Endothelial cell of hepatic sinusoid (primary cell): ENCODE measurements at regions not wholly inside any gene's neighbourhood (a gene's known extent, or its start where the extent isn't known, plus 50 kb on each side); places are given as distances from the start of the nearest gene placed in this dataset.
"Not testable (repeated sequence)": the region's sequence is repeated elsewhere in the genome, so short reads cannot be mapped to it uniquely, and the experiment has no call there.

ENCODE experiments used
- in situ Hi-C: cut with HindIII; loops from 2 replicates; pipeline ENCODE4 v1.10.0; 2017; ENCODE audit warnings: low sequenced_read_pairs

DNA sequence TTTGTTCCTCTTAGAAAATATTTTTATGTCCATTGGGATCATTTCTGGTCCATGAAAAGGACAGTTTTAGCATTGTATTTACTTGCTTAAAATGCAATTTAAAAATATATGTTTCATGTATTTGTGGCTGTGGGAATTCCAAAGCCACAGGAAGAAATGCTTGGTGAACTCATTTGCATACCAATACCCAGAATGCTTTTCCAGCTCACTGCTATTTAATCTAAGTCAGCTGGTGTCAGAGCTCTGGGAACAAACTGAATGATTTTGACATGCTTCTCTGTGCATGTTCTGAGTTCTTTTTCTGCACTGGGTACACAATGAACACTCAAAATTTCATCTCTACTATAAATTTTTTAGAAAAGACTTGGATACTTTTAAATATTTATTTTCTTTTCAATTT is 482.8 kb upstream of the ARRDC3 start:
- in situ Hi-C loops, result no loop called here

DNA sequence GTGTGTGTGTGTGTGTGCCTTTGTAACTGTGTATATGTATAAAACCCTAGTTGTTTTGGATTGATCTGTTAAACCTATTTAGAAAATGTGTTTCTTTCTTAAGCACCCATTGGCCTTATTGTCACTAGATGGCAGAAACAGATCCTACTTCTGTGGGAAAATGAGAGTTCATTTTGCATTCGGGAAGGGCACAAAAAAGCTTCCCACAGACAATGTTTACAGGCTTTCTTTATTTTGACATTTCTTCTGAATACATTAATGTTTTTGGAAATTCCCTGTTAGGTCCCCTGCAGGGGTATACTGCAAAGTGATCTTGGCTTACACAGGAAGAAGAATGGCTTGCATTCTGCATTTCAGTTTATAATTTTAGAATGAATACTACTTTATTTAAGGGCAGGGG is 481.8 kb upstream of the ARRDC3 start:
- in situ Hi-C loops, result no loop called here

DNA sequence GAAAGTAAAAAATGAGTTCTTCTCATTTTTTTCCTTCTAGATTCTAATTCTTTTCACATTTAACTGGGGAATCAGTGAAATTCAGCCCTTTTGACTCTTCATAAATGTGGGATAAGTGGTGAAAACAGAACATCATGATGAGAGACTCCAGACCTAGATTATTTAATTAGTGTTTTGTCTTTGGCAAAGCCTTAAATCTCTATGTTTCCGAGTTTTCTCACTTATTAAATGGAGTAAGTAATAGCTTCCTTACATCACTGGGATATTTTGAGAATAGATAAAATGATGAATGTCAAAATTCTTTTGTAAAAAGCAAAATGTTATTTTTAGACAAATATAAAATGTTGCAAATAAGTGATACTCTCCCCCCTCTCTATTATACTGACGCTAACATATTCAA is 468.6 kb upstream of the ARRDC3 start:
- in situ Hi-C loops, result no loop called here

DNA sequence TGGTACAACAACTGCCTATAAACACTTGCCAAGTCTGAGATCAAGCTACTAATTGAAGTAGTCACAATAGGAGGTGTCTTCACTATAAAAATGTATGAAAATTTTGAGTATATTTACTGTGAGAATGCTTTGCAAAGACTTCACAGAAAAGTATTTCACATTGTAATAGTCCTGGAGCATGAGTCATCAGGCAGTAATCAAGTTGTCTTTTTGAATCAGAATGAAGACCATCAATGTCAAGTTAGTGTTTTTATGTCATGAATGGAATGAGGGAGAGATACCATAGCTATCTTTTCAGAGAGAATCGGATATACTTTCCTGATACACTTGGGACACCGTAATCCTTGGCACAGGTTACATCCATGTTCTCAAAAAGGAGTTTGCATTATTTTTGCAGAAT is 466.9 kb upstream of the ARRDC3 start:
- in situ Hi-C loops, result no loop called here

DNA sequence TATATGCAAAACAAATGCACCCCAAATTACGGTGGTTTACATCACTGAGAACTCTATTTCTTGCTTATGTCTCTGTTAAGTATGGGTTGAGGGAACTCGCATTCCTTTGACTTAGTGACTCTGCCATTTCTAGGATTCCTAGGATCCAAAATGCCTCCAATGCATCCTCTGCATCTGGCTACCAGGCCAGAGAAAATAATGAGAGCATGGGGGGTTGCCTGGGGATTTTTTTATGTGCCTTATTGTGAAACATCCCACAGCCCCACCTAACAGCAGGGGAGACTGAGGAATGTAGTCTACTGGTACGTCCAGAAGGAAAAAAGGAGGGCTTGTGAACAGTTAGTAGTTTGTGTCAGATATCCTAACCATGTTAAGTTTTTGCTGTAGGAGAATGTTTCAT is 466.0 kb upstream of the ARRDC3 start:
- in situ Hi-C loops, result no loop called here

DNA sequence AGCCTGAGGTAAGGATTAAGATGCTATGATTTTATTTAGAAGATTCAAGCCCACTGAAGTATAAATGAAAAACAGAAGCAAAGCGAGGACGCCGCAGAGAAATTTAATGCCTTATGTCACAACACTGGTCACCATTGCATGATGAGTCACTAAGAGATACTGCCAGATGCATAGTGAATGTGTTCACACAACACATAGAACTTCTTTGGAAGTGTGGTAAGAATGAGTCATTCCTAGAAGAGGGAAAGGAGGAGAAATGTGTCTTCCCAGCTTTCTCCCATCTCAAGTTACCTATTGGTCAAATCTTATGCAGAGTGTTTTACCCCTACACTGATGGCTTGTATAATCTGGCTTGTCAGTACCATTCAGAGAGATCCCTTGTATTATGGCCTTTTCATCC is 465.3 kb upstream of the ARRDC3 start:
- in situ Hi-C loops, result no loop called here

DNA sequence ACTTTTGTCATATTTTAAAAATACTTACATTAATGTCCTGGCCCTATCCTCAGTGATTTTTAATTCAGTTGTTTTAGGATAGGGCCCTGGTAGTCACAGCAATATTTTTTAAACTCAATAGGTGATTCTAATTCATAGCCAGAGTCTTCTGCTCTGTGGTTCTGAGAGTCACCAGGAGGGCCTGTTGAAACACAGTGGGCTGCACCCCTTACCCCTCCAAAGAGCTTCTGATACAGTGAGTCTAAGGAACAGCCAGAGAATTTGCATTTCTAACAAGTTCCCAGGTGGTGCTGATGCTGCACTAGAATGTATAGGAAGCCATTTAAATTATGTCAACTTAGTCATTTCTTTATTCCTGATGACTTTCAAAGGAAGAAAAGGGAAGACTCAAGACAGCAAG is 458.3 kb upstream of the ARRDC3 start:
- in situ Hi-C loops, result no loop called here

DNA sequence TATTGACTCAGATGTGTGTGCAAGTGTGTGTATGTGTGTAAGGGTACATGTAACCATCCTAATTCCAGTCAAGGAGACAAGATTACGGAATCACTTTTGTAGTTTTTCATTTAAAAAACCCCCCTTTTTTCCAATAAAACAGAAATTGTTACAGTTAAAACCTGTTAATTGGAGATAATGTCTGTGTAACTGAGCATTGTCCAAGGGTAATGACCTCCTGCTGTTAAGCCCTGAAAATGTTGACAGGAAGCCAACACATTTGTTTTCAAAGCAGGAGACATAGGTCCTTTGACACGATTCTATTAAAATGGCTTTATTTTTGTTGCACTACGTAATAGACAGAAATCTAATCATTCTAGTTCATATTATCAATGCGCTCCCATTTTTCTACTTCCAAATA is 457.3 kb upstream of the ARRDC3 start:
- in situ Hi-C loops, result no loop called here

DNA sequence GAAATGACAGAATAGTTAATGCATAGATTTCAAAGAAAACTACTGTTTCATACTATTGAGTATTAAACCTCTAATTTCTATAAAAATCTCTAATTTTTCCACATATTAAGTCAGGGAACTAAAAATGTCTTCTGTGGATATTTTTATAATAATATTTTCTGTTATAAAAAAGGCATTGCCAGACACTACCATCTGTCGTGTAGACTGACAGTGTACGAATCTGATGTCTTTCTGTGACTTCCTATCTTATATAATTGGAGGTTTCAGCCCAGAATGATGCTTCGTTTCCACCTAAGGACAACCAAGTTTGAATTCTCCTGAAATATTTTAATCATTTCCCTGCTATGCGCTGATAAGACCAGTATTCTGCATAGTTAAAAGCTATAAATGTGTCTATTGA is 456.6 kb upstream of the ARRDC3 start:
- in situ Hi-C loops, result no loop called here

DNA sequence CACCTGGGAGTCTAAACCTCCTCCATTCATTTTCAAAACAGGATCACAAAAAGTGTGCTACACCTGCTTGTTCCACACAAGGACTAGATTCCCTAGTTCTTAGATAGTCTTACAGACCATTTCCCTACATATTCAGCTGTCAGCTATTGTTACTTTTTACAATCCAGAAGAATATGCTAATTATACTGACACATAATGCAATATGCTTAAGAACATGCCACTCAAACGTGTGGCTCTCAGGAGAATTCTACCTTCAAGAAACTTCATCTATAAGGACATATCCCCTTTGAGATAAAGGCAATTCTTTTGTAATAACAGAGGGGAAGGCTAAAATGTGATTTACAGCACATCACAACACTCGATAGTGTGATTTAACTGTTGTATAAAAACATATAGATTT is 456.1 kb upstream of the ARRDC3 start:
- in situ Hi-C loops, result no loop called here

DNA sequence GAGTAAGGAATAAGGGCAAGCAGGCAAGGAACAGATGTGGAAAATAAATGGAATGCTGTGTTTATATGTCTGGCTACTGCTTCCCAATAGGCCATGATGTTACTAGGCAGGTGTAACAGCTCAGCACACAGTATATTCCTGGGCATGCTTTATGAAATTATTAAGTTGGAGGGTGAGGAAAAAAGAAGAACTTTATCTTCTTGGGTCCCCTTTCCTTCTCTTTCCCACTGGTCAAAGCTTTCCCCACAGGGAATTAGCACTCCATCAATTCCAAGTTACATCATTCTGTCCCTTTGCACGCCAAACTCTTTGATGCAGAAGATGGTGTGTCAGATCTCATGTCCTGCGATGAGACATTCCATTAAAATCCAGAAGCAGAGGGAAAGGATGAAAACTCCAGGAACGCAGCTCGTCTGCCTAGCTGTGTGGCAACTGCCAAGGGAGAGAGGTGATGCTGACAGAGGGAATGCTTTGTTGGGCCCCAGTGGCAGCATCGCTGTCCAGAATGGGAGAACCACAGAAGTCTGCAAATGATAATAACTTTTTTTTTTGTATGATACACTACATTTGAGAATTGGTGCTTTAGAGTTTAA is 447.3 kb upstream of the ARRDC3 start:
- in situ Hi-C loops, result no loop called here

DNA sequence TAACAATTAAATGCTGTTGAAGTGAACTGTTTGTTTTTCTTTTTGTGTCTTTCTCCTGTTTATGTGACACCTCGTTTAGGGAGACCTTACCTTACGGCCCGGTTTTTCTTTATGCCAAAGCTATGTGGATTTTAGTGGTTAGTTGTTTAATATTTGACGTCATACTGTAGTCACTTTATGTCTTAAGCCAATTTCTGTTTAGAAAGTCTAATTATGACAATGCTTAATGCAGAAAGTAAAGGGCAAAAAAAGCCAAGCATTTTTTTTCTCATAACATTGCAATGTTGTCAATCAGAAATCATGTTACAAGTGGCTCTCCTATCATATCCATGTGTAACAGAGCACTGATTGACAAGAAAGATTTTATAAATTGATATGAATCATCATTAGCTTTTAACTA is 442.5 kb upstream of the ARRDC3 start:
- in situ Hi-C loops, result no loop called here

DNA sequence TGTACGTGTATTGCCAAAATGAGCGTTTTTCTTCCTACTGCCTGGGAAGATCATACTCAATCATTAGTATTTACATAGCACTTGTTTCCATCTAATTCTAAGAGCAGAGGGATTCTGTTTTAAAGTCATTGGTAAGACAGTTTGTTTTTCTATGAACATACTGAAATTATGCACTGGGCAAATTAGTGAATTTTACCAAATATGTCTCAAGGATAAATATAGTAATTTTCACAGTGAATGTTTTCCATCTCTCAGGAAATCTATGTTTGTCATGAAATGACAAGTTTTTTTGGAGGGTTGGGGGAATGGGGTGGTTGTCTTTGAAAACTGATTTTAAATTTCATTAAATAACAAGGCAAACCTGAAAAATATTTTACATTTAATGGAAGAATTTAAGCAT is 441.3 kb upstream of the ARRDC3 start:
- in situ Hi-C loops, result no loop called here

DNA sequence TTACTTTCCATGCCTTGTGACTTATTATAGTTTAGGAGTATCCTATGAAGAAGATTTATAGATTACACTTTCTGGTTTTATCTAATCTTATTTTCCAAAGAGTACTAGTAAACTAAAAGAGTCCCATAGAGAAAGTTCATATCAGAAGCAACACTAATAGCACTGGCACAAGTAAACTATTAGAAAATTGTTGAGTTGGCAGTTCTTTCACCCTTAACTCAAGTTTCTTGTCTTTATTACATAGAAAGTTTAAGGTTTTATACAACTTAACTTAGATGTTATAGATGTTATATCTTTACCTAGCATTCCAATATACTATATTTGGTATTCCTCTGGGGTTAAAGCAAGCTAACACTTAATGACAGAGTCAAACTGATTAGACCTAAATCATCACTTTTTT is 437.8 kb upstream of the ARRDC3 start:
- in situ Hi-C loops, result no loop called here

DNA sequence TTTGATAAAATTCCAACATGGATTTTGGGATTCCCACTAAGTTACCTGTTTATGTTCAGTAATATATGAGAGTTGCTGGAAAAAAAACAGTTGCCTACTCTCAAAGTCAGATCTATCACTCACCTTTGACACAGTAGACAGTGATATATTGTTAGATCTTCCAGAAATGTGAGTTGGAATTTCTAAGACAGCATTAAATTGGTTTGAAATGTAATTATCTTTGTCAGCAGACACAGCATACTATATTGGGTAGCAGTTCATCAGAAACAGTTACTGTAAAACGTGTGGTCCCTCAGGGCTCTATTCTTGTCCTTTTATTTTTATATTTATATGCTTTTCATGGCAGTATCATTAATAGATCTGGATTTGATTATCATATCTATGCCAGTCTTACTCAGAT is 433.6 kb upstream of the ARRDC3 start:
- in situ Hi-C loops, result no loop called here

DNA sequence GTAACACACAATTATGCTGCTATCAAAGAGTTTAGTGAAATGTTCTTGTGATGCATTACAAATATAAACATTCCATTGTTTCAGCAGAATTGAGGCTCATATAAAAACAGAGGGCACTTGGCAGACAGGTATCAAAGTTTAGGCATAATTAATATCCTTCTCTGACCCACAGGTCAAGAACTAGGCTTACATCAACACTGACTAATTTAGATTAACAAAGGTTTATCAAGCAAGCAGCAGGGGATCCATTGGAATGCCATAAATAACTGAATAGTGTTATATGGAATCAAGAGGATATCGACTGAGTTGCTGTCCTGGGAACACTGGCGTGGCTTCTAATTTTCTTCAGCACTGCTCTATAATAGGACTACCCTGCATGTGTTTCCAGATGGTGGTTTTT is 414.5 kb upstream of the ARRDC3 start:
- in situ Hi-C loops, result no loop called here

DNA sequence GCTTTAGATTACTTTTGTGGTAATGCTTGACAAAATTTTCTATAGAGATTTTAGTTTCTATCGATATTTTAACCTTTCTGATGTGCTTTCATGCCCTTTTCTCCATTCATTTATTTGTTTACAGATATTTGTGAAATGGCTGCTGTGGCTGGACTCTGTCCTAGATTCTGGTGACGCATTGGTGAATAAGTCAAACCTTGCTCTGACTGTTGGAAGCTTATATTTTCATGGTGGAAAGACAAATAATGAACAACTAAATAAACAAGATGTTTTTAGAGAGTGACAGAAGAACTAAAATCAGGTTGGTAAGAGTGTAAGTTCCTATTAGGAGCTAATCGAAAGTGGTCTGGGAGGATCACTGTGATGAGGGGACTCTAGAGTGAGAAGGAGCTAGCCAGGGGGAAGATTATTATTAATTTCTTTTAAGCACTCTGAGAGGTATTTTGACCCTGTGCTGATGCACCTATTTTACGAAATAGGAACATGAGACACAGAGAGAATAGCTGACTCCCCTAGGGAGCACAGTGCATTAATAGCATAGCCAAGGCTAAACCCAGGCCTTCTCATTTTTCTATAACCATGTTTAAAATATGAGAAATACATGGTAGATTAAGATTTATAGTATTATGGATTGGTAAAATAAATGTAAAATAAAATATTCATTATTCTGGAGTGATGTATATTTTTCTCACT is 411.9 kb upstream of the ARRDC3 start:
- in situ Hi-C loops, result no loop called here

DNA sequence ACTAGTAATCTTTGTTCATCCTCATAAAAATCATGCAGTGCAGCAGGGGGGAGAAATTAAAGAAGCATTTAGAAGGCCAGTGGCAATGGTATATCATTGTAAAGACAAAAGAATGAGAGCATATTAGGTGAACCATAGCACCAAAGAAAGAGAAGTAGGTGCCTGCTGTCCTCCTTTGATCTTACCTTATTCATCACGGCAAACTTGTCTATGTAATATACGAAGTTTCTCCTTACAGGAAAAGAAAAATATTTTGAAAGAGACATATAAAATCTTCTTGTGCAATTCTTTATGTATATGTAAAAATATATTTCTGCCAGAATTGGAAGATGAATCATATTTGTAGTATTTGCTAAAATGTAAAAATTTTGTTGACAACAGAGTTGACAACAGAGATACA is 411.3 kb upstream of the ARRDC3 start:
- in situ Hi-C loops, result no loop called here

DNA sequence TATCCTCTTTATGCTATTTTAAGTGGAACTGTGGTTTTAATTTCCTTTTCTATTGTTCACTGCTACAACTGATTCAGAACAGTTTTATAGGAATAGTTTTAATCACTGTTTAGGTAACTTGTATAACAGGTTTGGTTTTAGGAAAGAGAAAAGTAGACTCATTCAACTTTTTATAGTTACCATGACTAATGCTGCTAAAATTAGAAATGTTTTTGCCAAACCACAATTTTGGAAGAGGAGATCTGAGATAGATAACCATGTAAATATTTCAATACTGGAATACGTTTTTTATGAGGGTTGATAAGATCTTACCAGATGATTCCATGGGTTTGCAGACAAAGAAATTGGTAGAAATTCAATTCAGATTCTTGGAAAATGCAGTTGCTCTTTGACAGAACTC is 404.6 kb upstream of the ARRDC3 start:
- in situ Hi-C loops, result no loop called here

DNA sequence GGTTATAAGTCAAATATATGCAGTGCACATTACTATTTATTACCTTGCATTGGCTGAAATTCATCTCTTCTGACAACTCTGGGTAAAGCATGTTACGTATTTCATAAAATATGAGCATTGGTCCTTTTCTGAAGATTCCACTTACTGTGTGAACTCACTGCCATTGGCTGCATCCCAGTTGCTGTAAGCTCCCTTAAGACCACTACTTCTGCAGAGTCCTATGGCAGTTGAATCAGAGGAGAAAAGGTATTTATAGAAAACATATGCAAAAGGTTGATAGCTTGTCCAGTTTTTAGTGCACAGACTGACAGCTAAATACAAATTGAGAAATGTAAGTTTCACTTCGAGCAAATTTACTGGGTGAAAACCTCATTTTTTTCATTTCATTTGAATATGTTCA is 394.6 kb upstream of the ARRDC3 start:
- in situ Hi-C loops, result no loop called here

DNA sequence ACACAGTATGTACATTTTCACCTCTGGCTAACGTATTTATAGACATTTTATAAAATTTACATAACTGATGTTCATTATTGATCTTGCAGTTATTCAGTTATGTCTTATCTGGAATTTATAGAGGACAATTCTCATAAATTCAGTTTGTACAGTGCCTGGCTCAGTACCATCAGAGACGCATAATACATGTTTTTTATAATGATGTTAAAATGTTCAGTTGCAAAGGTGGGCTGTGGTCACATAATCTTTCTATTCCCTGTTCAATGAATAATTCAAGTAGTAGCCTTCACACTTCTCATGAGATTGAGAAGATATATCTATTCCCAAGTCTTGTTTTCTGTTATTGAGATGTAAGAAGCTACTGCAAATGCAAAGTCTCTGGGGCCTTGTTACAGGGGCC is 393.1 kb upstream of the ARRDC3 start:
- in situ Hi-C loops, result no loop called here

DNA sequence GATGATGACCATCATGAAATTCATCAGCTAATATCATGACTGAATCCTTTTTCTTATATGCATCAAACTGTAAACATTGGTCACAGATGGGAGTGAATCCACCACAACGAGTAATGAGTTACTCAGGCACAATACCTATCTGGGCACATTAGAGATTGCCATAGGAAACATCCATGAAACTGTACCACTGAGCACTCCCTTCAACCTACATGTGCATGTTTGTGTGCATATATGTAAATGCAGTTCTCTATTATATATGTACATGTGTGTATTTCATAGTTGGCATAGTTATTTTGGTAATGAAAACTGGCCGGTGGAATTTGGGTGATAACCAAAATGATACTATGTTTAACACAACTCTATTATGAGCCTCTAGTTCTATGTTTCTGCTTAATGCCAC is 387.3 kb upstream of the ARRDC3 start:
- in situ Hi-C loops, result no loop called here

DNA sequence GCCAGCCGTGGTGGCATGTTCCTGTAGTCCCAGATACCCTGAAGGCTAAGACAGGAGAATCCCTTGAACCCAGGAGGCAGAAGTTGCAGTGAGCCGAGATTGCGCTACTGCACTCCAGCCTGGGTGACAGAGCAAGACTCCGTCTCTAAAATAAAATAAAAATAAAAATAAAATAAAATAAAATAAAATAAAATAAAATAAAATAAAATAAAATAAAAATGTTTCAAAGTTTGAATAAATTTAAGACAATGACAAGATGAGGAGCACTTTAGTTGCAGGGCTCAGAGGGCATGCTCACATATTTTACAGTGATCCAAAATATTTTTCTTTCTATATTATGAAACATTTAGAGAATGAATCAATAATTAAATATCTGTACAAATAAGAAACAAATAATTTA is 374.3 kb upstream of the ARRDC3 start:
- in situ Hi-C loops, result not testable (repeated sequence)
